Gastrocnemius medialis (tissue), 4 donors: ENCODE measurements at regions not wholly inside any gene's neighbourhood (a gene's known extent, or its start where the extent isn't known, plus 50 kb on each side); places are given as distances from the start of the nearest gene placed in this dataset.

Source experiments
- POLR2A ChIP-seq, 2 donors: fragments of 450-650 bp; IDR thresholded peaks; one replicate each; pipeline ENCODE4 v1.6.1; 2017; ENCODE audit warnings: antibody characterized with exemption in 2 of 2, mild to moderate bottlenecking in 2 of 2, moderate library complexity in 2 of 2
- TF ChIP-seq, protein P1 (sequence below), 5 experiments: fragments of 450-650 bp in 3 of 5; fragments of 200-600 bp in 2 of 5; sonication (generic) in 2 of 5; IDR thresholded peaks in 4 of 5; conservative IDR thresholded peaks in 1 of 5; 1 replicate in 4 of 5; 2 replicates in 1 of 5; pipeline ENCODE4 v1.5.1; 2016 to 2019; ENCODE audit warnings: antibody characterized with exemption in 5 of 5, mild to moderate bottlenecking in 3 of 5, moderate library complexity in 3 of 5

DNA sequence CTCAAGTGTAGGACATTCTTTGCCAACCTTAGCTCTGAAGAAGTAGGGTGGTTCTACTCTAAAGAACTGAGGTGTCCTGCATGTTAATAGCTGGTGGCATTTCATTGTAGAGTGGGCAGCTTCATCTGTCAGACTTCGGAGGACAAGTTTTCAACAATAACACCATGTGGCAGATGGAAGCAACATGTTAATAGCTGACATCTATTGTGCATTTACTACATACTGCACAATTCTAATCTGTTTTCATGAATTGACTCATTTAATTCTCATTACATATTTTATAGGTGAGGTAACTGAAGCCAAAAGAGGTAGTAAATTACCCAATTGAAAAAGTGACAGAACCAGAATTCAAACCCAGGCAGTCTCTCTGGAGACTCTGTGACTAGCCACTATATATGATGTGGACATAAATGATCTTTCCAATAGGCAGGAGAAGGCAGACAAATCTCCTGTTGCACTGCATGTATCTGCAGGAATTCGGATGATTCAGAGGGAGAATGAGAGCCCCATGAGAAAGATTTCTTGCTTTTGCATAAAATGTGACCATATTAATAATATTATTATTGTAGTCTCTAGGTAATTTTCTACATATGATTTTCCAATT is 137.2 kb upstream of the E2F7 start:
- no peak for TF ChIP-seq POLR2A (IDR thresholded peaks at IDR 0.05)
- TF ChIP-seq, protein P1, sequence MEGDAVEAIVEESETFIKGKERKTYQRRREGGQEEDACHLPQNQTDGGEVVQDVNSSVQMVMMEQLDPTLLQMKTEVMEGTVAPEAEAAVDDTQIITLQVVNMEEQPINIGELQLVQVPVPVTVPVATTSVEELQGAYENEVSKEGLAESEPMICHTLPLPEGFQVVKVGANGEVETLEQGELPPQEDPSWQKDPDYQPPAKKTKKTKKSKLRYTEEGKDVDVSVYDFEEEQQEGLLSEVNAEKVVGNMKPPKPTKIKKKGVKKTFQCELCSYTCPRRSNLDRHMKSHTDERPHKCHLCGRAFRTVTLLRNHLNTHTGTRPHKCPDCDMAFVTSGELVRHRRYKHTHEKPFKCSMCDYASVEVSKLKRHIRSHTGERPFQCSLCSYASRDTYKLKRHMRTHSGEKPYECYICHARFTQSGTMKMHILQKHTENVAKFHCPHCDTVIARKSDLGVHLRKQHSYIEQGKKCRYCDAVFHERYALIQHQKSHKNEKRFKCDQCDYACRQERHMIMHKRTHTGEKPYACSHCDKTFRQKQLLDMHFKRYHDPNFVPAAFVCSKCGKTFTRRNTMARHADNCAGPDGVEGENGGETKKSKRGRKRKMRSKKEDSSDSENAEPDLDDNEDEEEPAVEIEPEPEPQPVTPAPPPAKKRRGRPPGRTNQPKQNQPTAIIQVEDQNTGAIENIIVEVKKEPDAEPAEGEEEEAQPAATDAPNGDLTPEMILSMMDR (IDR thresholded peaks at IDR 0.05 in 4 of 5, conservative IDR thresholded peaks at IDR 0.05 in 1 of 5) = no peak
